ENCODE measurements at regions not wholly inside any gene's neighbourhood (a gene's known extent, or its start where the extent isn't known, plus 50 kb on each side); places are given as distances from the start of the nearest gene placed in this dataset.

DNA sequence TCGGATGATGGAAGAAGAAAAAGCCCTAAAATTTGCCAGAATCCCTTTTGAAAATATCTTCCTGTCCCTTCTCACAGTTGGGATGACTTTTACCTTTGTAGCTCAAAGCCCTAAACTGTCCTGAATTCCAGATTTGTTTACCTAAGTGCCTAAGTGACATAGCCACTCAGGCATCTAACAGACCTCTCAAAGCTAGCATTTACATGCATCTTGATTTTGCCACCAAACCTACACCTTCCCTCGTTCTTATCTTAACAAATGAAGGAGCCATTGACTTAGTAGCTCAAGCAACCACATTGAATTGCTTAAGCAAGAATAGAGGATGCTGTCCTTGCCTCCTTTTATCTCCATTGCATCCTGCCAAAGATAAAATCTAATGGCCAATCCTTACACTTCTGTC, 198.4 kb upstream of the NTM start:
- no peak for DNase-seq (ENCODE audit: low read depth, low spot score)
- TF ChIP-seq, protein P1, sequence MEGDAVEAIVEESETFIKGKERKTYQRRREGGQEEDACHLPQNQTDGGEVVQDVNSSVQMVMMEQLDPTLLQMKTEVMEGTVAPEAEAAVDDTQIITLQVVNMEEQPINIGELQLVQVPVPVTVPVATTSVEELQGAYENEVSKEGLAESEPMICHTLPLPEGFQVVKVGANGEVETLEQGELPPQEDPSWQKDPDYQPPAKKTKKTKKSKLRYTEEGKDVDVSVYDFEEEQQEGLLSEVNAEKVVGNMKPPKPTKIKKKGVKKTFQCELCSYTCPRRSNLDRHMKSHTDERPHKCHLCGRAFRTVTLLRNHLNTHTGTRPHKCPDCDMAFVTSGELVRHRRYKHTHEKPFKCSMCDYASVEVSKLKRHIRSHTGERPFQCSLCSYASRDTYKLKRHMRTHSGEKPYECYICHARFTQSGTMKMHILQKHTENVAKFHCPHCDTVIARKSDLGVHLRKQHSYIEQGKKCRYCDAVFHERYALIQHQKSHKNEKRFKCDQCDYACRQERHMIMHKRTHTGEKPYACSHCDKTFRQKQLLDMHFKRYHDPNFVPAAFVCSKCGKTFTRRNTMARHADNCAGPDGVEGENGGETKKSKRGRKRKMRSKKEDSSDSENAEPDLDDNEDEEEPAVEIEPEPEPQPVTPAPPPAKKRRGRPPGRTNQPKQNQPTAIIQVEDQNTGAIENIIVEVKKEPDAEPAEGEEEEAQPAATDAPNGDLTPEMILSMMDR (IDR thresholded peaks at IDR 0.05; ENCODE audit: insufficient read depth, low read length, missing control alignments): no peak
- ChIA-PET CTCF (interaction anchor here (1.3 kb wide), 1 partner anchor 502 kb away, joined by 3 read pairs; no protein-coding TSS in a partner anchor), POLR2A (no interaction called here)
- H3K4me3 ChIP-seq (ENCODE audit: low read depth, low read length): no peak overlapping the region

DNA sequence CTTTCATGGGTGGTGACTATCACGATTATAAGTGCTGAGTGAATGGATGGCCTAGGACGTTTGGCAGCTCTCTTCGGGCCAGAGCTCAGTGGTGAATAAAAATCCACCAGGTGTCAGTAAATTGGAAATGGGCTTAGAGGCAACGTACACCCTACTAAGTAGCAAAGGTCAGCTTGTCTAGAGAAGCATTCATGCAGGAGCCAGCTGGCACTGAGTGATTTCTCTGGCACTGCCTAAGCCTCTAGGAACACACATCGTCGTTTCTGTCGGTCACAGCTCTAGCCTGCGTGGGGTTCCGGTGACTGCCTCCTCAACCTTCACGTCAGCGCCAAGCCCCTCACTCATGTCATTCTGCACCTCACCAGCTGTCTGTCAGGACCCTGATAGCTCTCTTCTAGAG, 192.4 kb upstream of the NTM start:
- CTCF ChIA-PET: no interaction called here

DNA sequence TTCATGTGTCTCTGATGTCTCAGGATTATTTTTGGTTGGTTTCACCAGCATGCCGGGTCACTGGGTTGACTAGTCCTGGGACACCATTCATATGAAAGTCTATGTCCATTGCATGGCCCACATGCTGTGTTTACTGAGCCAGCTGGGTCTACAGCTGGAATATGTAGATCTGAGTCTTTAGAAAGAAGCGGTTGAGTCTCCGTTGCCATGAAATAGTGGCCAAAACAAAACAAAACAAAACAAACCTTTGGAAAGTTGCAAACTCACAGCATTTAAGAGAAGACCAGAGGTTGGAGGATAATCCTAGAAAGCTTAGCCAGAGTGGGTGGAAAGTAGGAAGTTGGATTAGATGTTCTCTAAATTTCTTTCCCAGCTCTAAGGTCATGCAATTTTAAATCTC, 191.8 kb upstream of the NTM start:
- ChIA-PET POLR2A (no interaction called here), CTCF (interaction anchor here (1.1 kb wide), 1 partner anchor 114 kb away, joined by 3 read pairs; no protein-coding TSS in a partner anchor)
- DNase-seq (ENCODE audit: low read depth, low spot score): no peak
- TF ChIP-seq, protein P1 (IDR thresholded peaks at IDR 0.05; ENCODE audit: insufficient read depth, low read length, missing control alignments): no peak
- no peak overlapping the region for H3K4me3 ChIP-seq (ENCODE audit: low read depth, low read length)

More for the DNA sequence above, 192.4 kb upstream of the NTM start:
- no peak overlapping the region for H3K4me3 ChIP-seq (ENCODE audit: low read depth, low read length)
- POLR2A ChIA-PET: no interaction called here
- TF ChIP-seq, protein P1 (IDR thresholded peaks at IDR 0.05; ENCODE audit: insufficient read depth, low read length, missing control alignments): no peak
- no peak for DNase-seq (ENCODE audit: low read depth, low spot score)

DNA sequence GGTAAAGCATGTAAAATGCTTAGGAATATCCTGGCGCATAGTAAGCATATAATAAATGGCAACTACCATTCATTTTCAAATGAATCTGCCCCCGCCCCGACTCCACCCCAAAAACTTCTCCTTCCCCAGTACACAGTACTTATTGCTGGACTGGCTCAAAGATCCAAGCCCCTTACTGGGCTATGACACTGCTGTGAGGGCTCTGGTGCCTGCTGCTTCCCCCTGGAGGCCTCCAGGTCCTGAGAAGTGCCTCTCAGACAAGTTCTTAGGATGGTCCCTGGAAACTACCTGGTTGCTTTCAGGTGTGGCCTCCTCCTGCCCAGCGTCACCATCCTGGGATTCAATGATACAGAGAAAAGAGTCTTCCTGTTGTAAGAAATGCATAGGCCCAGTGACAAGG, 190.6 kb upstream of the NTM start:
- TF ChIP-seq, protein P1 (IDR thresholded peaks at IDR 0.05; ENCODE audit: insufficient read depth, low read length, missing control alignments): no peak
- H3K4me3 ChIP-seq (ENCODE audit: low read depth, low read length): no peak overlapping the region
- POLR2A ChIA-PET: no interaction called here
- DNase-seq (ENCODE audit: low read depth, low spot score): no peak
- CTCF ChIA-PET: no interaction called here

DNA sequence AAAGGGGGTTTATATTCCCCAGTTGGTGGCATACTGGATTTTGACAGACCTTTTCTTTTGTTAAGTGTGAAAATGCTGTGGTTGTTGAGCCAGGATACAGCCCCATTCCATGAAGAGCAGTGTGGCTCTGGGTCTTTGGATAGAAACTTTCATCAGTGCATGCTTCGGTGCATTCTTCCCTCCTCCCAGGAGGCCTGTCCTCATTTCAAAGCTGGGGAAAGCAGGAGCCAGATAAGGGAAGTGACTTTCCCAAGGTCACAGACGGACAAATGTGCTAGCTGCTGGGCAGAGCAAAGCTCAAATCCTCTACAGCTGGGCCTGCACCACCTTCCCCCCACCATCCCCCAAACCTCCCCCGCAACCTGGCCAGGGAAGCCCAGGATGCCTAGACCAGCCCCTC, 184.5 kb upstream of the NTM start:
- CTCF ChIA-PET: interaction anchor here (1.2 to 1.3 kb wide), 2 partner anchors 18 to 161 kb away, joined by 3 read pairs; no protein-coding TSS in a partner anchor
- POLR2A ChIA-PET: no interaction called here
- TF ChIP-seq, protein P1 (IDR thresholded peaks at IDR 0.05; ENCODE audit: insufficient read depth, low read length, missing control alignments): no peak
- H3K4me3 ChIP-seq (ENCODE audit: low read depth, low read length): no peak overlapping the region
- DNase-seq (ENCODE audit: low read depth, low spot score): no peak

DNA sequence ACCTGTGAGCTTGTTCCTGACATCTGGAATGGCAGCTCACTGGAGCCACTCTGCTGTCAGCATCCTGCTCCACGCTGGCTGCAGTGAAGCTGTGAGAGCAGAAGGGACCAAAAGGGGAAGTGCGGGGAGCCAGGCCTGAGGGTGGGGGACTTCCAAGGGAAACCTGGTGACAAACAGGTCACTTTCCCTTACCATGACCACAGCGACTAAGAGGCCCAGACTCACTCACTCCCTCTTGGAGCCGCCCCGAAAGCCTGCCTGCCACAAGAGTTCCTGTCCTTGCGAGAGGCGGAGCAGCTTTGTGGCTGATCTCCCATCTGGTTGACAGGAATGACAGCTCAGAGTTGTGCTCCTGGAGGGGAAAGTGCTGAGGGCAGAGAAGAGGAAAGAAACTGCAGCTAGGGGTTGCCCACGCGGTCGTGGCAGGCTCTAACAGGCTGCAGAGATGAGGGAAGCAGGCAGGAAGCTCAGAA, 183.8 kb upstream of the NTM start:
- DNase-seq (ENCODE audit: low read depth, low spot score): no peak
- CTCF ChIA-PET: interaction anchor here (1.2 to 1.3 kb wide), 3 partner anchors 19 to 161 kb away, joined by 3 read pairs; no protein-coding TSS in a partner anchor
- TF ChIP-seq, protein P1 (IDR thresholded peaks at IDR 0.05; ENCODE audit: insufficient read depth, low read length, missing control alignments): no peak
- H3K4me3 ChIP-seq (ENCODE audit: low read depth, low read length): no peak overlapping the region
- POLR2A ChIA-PET: no interaction called here
